ENCODE measurements at regions not wholly inside any gene's neighbourhood (a gene's known extent, or its start where the extent isn't known, plus 50 kb on each side); places are given as distances from the start of the nearest gene placed in this dataset.

GRCh38 chr1:30325085-30325935 is 398.1 kb downstream of the MATN1 start:
- no peak for DNase-seq

GRCh38 chr1:30324251-30325084 is 398.9 kb downstream of the MATN1 start:
- no peak for DNase-seq

- DNase-seq = no peak
Measured at GRCh38 chr1:30323841-30324240, 399.5 kb downstream of the MATN1 start.

GRCh38 chr1:30323352-30323751 is 400.0 kb downstream of the MATN1 start:
- DNase-seq = no peak

GRCh38 chr1:30322859-30323257 is 400.5 kb downstream of the MATN1 start:
- no peak for DNase-seq

- DNase-seq = no peak
Measured at GRCh38 chr1:30321996-30322858, 401.2 kb downstream of the MATN1 start.

- DNase-seq = no peak
Measured at GRCh38 chr1:30321246-30321910, 402.0 kb downstream of the MATN1 start.

- DNase-seq = no peak
Measured at GRCh38 chr1:30320581-30320890, 402.8 kb downstream of the MATN1 start.

- DNase-seq = no peak
Measured at GRCh38 chr1:30319765-30320580, 403.4 kb downstream of the MATN1 start.

- DNase-seq = no peak
Measured at GRCh38 chr1:30318864-30319718, 404.3 kb downstream of the MATN1 start.

GRCh38 chr1:30318413-30318812 is 405.0 kb downstream of the MATN1 start:
- no peak for DNase-seq

- DNase-seq = no peak
Measured at GRCh38 chr1:30317921-30318320, 405.5 kb downstream of the MATN1 start.

GRCh38 chr1:30316056-30316455 is 407.3 kb downstream of the MATN1 start:
- DNase-seq = no peak

- no peak for DNase-seq
Measured at GRCh38 chr1:30315185-30315960, 408.0 kb downstream of the MATN1 start.

GRCh38 chr1:30314591-30314990 is 408.8 kb downstream of the MATN1 start:
- DNase-seq = no peak

GRCh38 chr1:30313584-30313983 is 409.8 kb downstream of the MATN1 start:
- no peak for DNase-seq

- DNase-seq = no peak
Measured at GRCh38 chr1:30313176-30313575, 410.2 kb downstream of the MATN1 start.

GRCh38 chr1:30312226-30312625 is 411.2 kb downstream of the MATN1 start:
- DNase-seq = no peak

- DNase-seq = no peak
Measured at GRCh38 chr1:30311749-30312148, 411.6 kb downstream of the MATN1 start.

Data from NCI-H510A treated with DMSO at 0.1 percent for 48 hours (cell line).